ENCODE measurements at regions not wholly inside any gene's neighbourhood (a gene's known extent, or its start where the extent isn't known, plus 50 kb on each side); places are given as distances from the start of the nearest gene placed in this dataset.

DNA sequence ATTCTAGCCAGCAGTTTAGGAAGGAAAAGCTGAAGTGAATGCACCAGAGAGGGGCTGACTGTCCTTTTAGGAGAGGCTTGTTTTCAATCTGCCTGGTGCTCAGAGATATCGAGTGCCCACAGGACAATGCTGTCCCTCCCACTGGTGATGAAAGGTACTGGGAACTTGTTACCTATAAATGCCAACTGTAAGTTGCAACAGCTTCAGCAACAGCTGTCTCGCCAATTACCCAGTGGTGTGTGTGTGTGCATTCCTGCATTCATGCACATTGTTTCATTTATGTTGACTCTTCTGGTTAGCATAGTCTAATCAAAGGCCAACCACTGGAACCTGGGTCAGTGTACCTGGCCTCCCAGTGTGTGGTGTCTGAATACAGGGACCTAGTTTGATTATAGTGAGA is 161.1 kb downstream of the CSNK1G3 start:
- TF ChIP-seq, protein P1, sequence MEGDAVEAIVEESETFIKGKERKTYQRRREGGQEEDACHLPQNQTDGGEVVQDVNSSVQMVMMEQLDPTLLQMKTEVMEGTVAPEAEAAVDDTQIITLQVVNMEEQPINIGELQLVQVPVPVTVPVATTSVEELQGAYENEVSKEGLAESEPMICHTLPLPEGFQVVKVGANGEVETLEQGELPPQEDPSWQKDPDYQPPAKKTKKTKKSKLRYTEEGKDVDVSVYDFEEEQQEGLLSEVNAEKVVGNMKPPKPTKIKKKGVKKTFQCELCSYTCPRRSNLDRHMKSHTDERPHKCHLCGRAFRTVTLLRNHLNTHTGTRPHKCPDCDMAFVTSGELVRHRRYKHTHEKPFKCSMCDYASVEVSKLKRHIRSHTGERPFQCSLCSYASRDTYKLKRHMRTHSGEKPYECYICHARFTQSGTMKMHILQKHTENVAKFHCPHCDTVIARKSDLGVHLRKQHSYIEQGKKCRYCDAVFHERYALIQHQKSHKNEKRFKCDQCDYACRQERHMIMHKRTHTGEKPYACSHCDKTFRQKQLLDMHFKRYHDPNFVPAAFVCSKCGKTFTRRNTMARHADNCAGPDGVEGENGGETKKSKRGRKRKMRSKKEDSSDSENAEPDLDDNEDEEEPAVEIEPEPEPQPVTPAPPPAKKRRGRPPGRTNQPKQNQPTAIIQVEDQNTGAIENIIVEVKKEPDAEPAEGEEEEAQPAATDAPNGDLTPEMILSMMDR (IDR thresholded peaks at IDR 0.05; ENCODE audit: insufficient read depth, low read depth, low read length), result no peak
- no peak overlapping the region for H3K4me3 ChIP-seq (ENCODE audit: low read depth, low read length)
- ChIA-PET POLR2A (no interaction called here), CTCF (no interaction called here)
- no peaks in the 10 kb centered on the region for H3K27me3 ChIP-seq (ENCODE audit: control insufficient read depth, insufficient read depth, low read length)
- DNase-seq (ENCODE audit: low read depth), result no peak
- no peaks in the 10 kb centered on the region for H3K36me3 ChIP-seq (ENCODE audit: control insufficient read depth, insufficient read depth, low read length)

DNA sequence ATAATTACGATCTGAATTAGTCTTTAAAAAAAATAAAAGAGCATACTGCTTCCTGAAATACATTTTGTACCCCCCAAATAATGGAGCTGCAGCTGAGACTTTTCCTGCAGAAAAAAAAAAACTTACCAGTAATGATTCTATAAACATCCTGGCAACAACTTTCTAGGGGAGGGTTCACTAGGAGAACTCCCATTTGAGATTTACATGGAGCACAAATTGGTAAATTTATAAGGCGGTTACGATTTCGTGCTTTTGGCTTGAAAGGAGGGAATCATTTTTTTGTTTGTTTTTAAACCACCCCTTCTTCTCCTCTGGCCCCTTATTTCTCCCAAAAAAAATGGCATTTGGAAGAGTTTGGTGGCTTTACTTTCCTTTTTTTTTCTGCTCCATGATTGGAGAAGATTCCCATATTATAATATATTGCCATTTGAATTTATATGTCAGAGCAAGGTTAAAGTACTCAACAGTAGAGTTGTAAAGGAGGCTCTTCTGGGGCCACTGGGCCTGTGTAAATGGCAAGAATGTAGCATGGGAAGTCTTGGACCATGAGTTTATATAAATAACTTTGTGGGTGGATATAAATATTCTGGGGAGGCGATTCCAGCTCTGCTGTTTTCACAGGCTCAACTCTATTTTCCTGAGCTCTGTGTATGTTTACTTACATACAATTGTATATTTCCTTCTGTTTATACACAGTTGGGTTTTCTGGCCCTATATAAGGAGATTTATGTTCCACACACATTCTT is 159.9 kb downstream of the CSNK1G3 start:
- ChIA-PET CTCF (interaction anchor here (0.6 to 0.9 kb wide), 11 partner anchors 13 to 1893 kb away, joined by 3 to 6 read pairs (median 4); no protein-coding TSS in a partner anchor), POLR2A (no interaction called here)

DNA sequence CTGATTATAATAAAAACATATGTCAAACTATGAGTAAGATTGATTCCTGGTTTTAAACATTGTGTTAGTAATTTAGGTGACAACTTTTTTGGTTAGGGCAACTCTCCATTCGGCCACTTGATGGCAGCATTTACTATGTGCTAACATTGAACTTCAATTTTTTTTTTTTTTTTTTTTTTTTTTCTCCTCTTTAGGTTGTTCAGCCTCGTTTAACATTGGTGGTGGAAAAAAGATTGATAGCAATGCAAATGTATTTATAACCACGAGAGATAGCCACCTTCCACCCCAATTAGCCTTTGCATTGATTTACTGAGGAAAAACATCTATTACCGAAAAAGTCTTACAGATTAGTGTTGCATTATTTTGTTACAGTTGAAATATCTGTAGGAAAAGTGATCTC is 159.1 kb downstream of the CSNK1G3 start:
- ChIA-PET CTCF (interaction anchor here (0.6 to 0.8 kb wide), 10 partner anchors 12 to 1894 kb away, joined by 3 to 6 read pairs (median 4); no protein-coding TSS in a partner anchor), POLR2A (no interaction called here)
- DNase-seq (ENCODE audit: low read depth), result no peak
- H3K36me3 ChIP-seq (ENCODE audit: control insufficient read depth, insufficient read depth, low read length), result no peaks in the 10 kb centered on the region
- H3K4me3 ChIP-seq (ENCODE audit: low read depth, low read length), result no peak overlapping the region
- TF ChIP-seq, protein P1 (IDR thresholded peaks at IDR 0.05; ENCODE audit: insufficient read depth, low read depth, low read length), result peak; percentile 74
- H3K27me3 ChIP-seq (ENCODE audit: control insufficient read depth, insufficient read depth, low read length), result no peaks in the 10 kb centered on the region

More for the DNA sequence above, 159.9 kb downstream of the CSNK1G3 start:
- H3K27me3 ChIP-seq (ENCODE audit: control insufficient read depth, insufficient read depth, low read length), result no peaks in the 10 kb centered on the region
- TF ChIP-seq, protein P1 (IDR thresholded peaks at IDR 0.05; ENCODE audit: insufficient read depth, low read depth, low read length), result no peak
- DNase-seq (ENCODE audit: low read depth), result no peak
- no peak overlapping the region for H3K4me3 ChIP-seq (ENCODE audit: low read depth, low read length)
- H3K36me3 ChIP-seq (ENCODE audit: control insufficient read depth, insufficient read depth, low read length), result no peaks in the 10 kb centered on the region
